Suprapubic skin (tissue), 4 donors: ENCODE measurements at regions not wholly inside any gene's neighbourhood (a gene's known extent, or its start where the extent isn't known, plus 50 kb on each side); places are given as distances from the start of the nearest gene placed in this dataset.
A peak's percentile ranks its signal among the peaks of the same experiment; 100 is the strongest.

Source experiments
- DNase-seq, 2 donors: peaks; one replicate each; pipeline ENCODE4 v3.0.0-alpha.2; 2019; ENCODE audit warnings: low spot score in 2 of 2
- H3K27ac ChIP-seq: fragments of 200-600 bp; sonication (generic); one replicate; pipeline ENCODE4 v1.5.1; 2019
- H3K27me3 ChIP-seq: fragments of 200-600 bp; sonication (generic); one replicate; pipeline ENCODE4 v1.5.1; 2019
- H3K36me3 ChIP-seq: fragments of 200-600 bp; sonication (generic); one replicate; pipeline ENCODE4 v1.5.1; 2019
- H3K4me1 ChIP-seq: fragments of 200-600 bp; sonication (generic); one replicate; pipeline ENCODE4 v1.5.1; 2019
- H3K4me3 ChIP-seq: fragments of 200-600 bp; sonication (generic); one replicate; pipeline ENCODE4 v1.5.1; 2019; ENCODE audit warnings: mild to moderate bottlenecking
- H3K9me3 ChIP-seq: fragments of 200-600 bp; sonication (generic); one replicate; pipeline ENCODE4 v1.5.1; 2019
- CTCF ChIP-seq, 2 donors: fragments of 200-600 bp in 1 of 2; fragments of 450-650 bp in 1 of 2; sonication (generic) in 1 of 2; IDR thresholded peaks; one replicate each; pipeline ENCODE4 v1.5.1; 2016 to 2019; ENCODE audit warnings: antibody characterized with exemption in 2 of 2, mild to moderate bottlenecking in 1 of 2, moderate library complexity in 1 of 2
- EP300 ChIP-seq: sonication (generic); formaldehyde crosslinking; IDR thresholded peaks from one replicate; pipeline ENCODE4 v1.6.1; 2017; ENCODE audit warnings: antibody characterized with exemption
- POLR2A ChIP-seq, 2 donors: fragments of 450-650 bp; IDR thresholded peaks; one replicate each; pipeline ENCODE4 v1.6.1; 2017; ENCODE audit warnings: antibody characterized with exemption in 2 of 2, mild to moderate bottlenecking in 2 of 2, moderate library complexity in 2 of 2
- POLR2AphosphoS5 ChIP-seq, 3 donors: sonication (generic); formaldehyde crosslinking; IDR thresholded peaks; one replicate each; pipeline ENCODE4 v1.6.1; 2017; ENCODE audit warnings: antibody characterized with exemption in 3 of 3
- WGBS: methylation state at CpG from one replicate; pipeline ENCODE4 v1.1.5; 2018; 5-methylcytosine and 5-hydroxymethylcytosine counted together

GRCh38 chr1:38476111-38476849, 383.3 kb downstream of the RRAGC start:
- 20% methylated on average over 31 of the region's 46 CpGs for WGBS
- no peaks in the 10 kb centered on the region for H3K9me3 ChIP-seq
- no peak for TF ChIP-seq POLR2AphosphoS5 (IDR thresholded peaks at IDR 0.05)
- no peak for TF ChIP-seq CTCF (IDR thresholded peaks at IDR 0.05)
- TF ChIP-seq POLR2A (IDR thresholded peaks at IDR 0.05): no peak
- no peak for TF ChIP-seq EP300
- H3K27ac ChIP-seq: no peak overlapping the region
- H3K4me3 ChIP-seq: peak overlapping the region; percentile 34
- H3K4me1 ChIP-seq: peaks cover 20% of the 10 kb centered on the region
- no peak for DNase-seq
- no peaks in the 10 kb centered on the region for H3K36me3 ChIP-seq
- peaks cover 38% of the 10 kb centered on the region for H3K27me3 ChIP-seq

- H3K27ac ChIP-seq: no peak overlapping the region
- 70% methylated on average over 6 of the region's 6 CpGs for WGBS
- no peak for TF ChIP-seq POLR2AphosphoS5 (IDR thresholded peaks at IDR 0.05)
- no peak for TF ChIP-seq EP300
- no peak for TF ChIP-seq CTCF (IDR thresholded peaks at IDR 0.05)
- TF ChIP-seq POLR2A (IDR thresholded peaks at IDR 0.05): no peak
- no peaks in the 10 kb centered on the region for H3K9me3 ChIP-seq
- peaks cover 34% of the 10 kb centered on the region for H3K27me3 ChIP-seq
- H3K4me1 ChIP-seq: peaks cover 20% of the 10 kb centered on the region
- no peak for DNase-seq
- H3K4me3 ChIP-seq: peak overlapping the region; percentile 34
- no peaks in the 10 kb centered on the region for H3K36me3 ChIP-seq
These were observed 384.0 kb downstream of the RRAGC start for GRCh38 chr1:38475624-38476005.

- Histone ChIP-seq H3K9me3 (no peaks in the 10 kb centered on the region), H3K4me1 (peaks cover 20% of the 10 kb centered on the region), H3K27me3 (peaks cover 31% of the 10 kb centered on the region), H3K27ac (no peak overlapping the region), H3K36me3 (no peaks in the 10 kb centered on the region), H3K4me3 (no peak overlapping the region)
- no peak for TF ChIP-seq EP300
- TF ChIP-seq POLR2A (IDR thresholded peaks at IDR 0.05): no peak
- no peak for TF ChIP-seq CTCF (IDR thresholded peaks at IDR 0.05)
- no peak for TF ChIP-seq POLR2AphosphoS5 (IDR thresholded peaks at IDR 0.05)
- WGBS: 55% methylated on average over 18 of the region's 18 CpGs
- DNase-seq: no peak
These were observed 384.6 kb downstream of the RRAGC start for GRCh38 chr1:38474738-38475623.

GRCh38 chr1:38466487-38466886, 393.1 kb downstream of the RRAGC start:
- H3K4me3 ChIP-seq: no peak overlapping the region
- TF ChIP-seq CTCF (IDR thresholded peaks at IDR 0.05) (no peak), POLR2A (IDR thresholded peaks at IDR 0.05) (no peak), EP300 (no peak), POLR2AphosphoS5 (IDR thresholded peaks at IDR 0.05) (no peak)
- WGBS: 100% methylated on average over 2 of the region's 2 CpGs

GRCh38 chr1:38465460-38465859, 394.1 kb downstream of the RRAGC start:
- no peaks in the 10 kb centered on the region for H3K4me1 ChIP-seq
- H3K27ac ChIP-seq: no peak overlapping the region
- no peak overlapping the region for H3K4me3 ChIP-seq
- peaks cover 4% of the 10 kb centered on the region for H3K27me3 ChIP-seq
- DNase-seq: no peak
- no peaks in the 10 kb centered on the region for H3K36me3 ChIP-seq
- H3K9me3 ChIP-seq: no peaks in the 10 kb centered on the region
- TF ChIP-seq EP300: no peak
- no peak for TF ChIP-seq POLR2A (IDR thresholded peaks at IDR 0.05)
- TF ChIP-seq POLR2AphosphoS5 (IDR thresholded peaks at IDR 0.05): no peak
- no peak for TF ChIP-seq CTCF (IDR thresholded peaks at IDR 0.05)
- 77% methylated on average over 4 of the region's 4 CpGs for WGBS

More at GRCh38 chr1:38466487-38466886, 393.1 kb downstream of the RRAGC start:
- DNase-seq: no peak
- Histone ChIP-seq H3K27me3 (peaks cover 4% of the 10 kb centered on the region), H3K36me3 (no peaks in the 10 kb centered on the region), H3K27ac (no peak overlapping the region), H3K4me1 (no peaks in the 10 kb centered on the region), H3K9me3 (no peaks in the 10 kb centered on the region)
